DMS53 treated with DMSO at 0.1 percent for 48 hours (cell line): ENCODE measurements at regions not wholly inside any gene's neighbourhood (a gene's known extent, or its start where the extent isn't known, plus 50 kb on each side); places are given as distances from the start of the nearest gene placed in this dataset.

Experiments used
- DNase-seq: peaks from one replicate; lab custom pipeline; 2025; ENCODE audit not compliant: unreplicated experiment; lab: John Stamatoyannopoulos, UW

- DNase-seq = no peak
Measured at GRCh38 chr5:67530609-67531255, 334.1 kb upstream of the CD180 start.

GRCh38 chr5:67528953-67529352 is 332.4 kb upstream of the CD180 start:
- DNase-seq = peak; percentile 22

- no peak for DNase-seq
Measured at GRCh38 chr5:67526793-67527192, 330.2 kb upstream of the CD180 start.

GRCh38 chr5:67520161-67520908 is 323.7 kb upstream of the CD180 start:
- no peak for DNase-seq

- no peak for DNase-seq
Measured at GRCh38 chr5:67518227-67518626, 321.6 kb upstream of the CD180 start.

GRCh38 chr5:67516948-67517565 is 320.5 kb upstream of the CD180 start:
- no peak for DNase-seq

- no peak for DNase-seq
Measured at GRCh38 chr5:67515762-67516161, 319.2 kb upstream of the CD180 start.

GRCh38 chr5:67515020-67515689 is 318.6 kb upstream of the CD180 start:
- no peak for DNase-seq

- DNase-seq = no peak
Measured at GRCh38 chr5:67512758-67513157, 316.2 kb upstream of the CD180 start.

GRCh38 chr5:67511911-67512310 is 315.3 kb upstream of the CD180 start:
- DNase-seq = no peak

- DNase-seq = peak; percentile 32
Measured at GRCh38 chr5:67510204-67510603, 313.6 kb upstream of the CD180 start.

GRCh38 chr5:67509402-67510186 is 313.0 kb upstream of the CD180 start:
- DNase-seq = no peak

- no peak for DNase-seq
Measured at GRCh38 chr5:67506241-67506640, 309.6 kb upstream of the CD180 start.

GRCh38 chr5:67502951-67503350 is 306.4 kb upstream of the CD180 start:
- DNase-seq = no peak

- DNase-seq = no peak
Measured at GRCh38 chr5:67496051-67496450, 299.5 kb upstream of the CD180 start.

GRCh38 chr5:67495072-67495471 is 298.5 kb upstream of the CD180 start:
- DNase-seq = no peak

- no peak for DNase-seq
Measured at GRCh38 chr5:67494186-67494855, 297.7 kb upstream of the CD180 start.

GRCh38 chr5:67493676-67494075 is 297.1 kb upstream of the CD180 start:
- DNase-seq = peak; percentile 74

GRCh38 chr5:67490543-67491321 is 294.1 kb upstream of the CD180 start:
- DNase-seq = no peak

GRCh38 chr5:67488885-67489284 is 292.3 kb upstream of the CD180 start:
- no peak for DNase-seq
